ENCODE measurements at regions not wholly inside any gene's neighbourhood (a gene's known extent, or its start where the extent isn't known, plus 50 kb on each side); places are given as distances from the start of the nearest gene placed in this dataset.
"Not testable (repeated sequence)": the region's sequence is repeated elsewhere in the genome, so short reads cannot be mapped to it uniquely, and the experiment has no call there.

DNA sequence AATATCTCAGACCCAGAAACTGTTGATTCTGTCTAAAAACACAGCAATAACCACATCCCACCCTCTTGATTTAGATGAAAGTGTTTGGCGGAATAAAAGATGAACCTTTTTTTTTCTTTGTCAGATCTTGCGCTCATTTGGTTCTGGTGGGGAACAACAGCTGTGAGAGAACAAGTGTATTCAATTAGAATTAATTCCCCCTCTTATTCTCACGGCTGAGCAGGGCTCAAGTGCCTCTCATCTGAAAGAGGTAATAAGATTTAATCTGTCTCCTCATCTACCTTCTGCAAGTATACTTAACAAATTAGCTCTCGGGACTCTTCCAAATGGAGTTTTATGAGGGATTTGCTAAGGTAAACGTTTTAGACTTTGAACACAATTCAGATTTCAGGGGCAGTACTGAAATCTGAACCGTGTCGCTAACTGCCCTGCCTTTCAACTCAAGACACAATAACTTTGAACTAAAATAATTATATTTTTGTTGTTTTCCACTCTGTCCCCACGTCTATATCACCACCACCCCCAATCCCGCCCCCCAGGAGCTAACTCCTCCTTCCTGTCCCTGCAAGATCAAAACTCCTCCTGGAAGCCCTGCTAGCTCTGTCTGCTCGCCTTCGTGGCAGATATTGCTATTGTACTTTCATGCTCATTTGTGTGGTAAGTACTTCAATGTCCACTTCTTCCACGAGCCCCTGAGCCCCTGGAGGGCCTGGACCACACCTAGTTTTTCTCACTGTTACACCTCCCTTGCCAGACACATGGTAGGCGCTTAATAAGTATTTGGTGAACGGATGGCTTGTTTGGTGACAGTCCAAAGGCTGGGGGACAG is 54.2 kb upstream of the ROPN1B start:
- H3K4me3 Mint-ChIP-seq = peak overlapping the region; percentile 83 to 99 (median 92)
- not testable (repeated sequence) for ATAC-seq (ENCODE audit: low read depth in 2 of 2); H3K9me3 ChIP-seq (ENCODE audit: control insufficient read depth in 2 of 2, low read length in 2 of 2); H3K36me3 ChIP-seq (ENCODE audit: control insufficient read depth, insufficient read depth, low read length); H3K27me3 ChIP-seq (ENCODE audit: control insufficient read depth, insufficient read depth, low read length); DNase-seq; H3K9me3 Mint-ChIP-seq; H3K4me1 ChIP-seq (ENCODE audit: control insufficient read depth, insufficient read depth, low read length, poor library complexity, severe bottlenecking); H3K36me3 Mint-ChIP-seq; H3K27me3 Mint-ChIP-seq
- peak overlapping the region; percentile 96 to 98 (median 97) for H3K27ac Mint-ChIP-seq
- Histone ChIP-seq H3K27ac (ENCODE audit: insufficient read depth, low read length, poor library complexity, severe bottlenecking) (peak overlapping the region; percentile 86), H3K4me3 (ENCODE audit: low read depth, low read length) (peak overlapping the region; percentile 55)
- H3K4me1 Mint-ChIP-seq = peaks cover 0 to 24% (median 12%) of the 10 kb centered on the region in 4 donors

DNA sequence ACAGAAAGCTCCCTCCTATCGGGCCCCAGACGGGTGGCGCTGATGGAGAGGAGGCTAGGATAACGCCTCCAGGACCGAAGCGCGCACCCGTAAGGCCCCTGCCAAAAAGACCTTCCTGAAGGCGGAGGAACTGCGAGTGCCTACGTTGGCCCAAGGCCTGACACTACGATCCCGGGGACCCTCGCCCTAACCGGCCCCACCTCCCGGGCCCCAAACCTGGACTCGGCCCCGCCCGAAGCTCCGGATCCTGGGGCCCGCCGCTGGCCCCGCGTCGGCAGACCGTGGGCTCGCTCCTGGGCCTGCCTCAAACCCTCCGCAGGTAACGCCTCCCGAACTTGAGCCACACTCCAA is 53.6 kb upstream of the ROPN1B start:
- ATAC-seq (ENCODE audit: low read depth in 2 of 2); H3K9me3 Mint-ChIP-seq; H3K27me3 Mint-ChIP-seq; H3K9me3 ChIP-seq (ENCODE audit: control insufficient read depth in 2 of 2, low read length in 2 of 2); H3K36me3 Mint-ChIP-seq; H3K4me1 ChIP-seq (ENCODE audit: control insufficient read depth, insufficient read depth, low read length, poor library complexity, severe bottlenecking); H3K36me3 ChIP-seq (ENCODE audit: control insufficient read depth, insufficient read depth, low read length); H3K27me3 ChIP-seq (ENCODE audit: control insufficient read depth, insufficient read depth, low read length): not testable (repeated sequence)
- Mint-ChIP-seq H3K4me1 (peaks cover 0 to 24% (median 12%) of the 10 kb centered on the region in 4 donors), H3K27ac (peak overlapping the region; percentile 96 to 98 (median 97)), H3K4me3 (peak overlapping the region; percentile 83 to 99 (median 92))
- Histone ChIP-seq H3K4me3 (ENCODE audit: low read depth, low read length) (peak overlapping the region; percentile 55), H3K27ac (ENCODE audit: insufficient read depth, low read length, poor library complexity, severe bottlenecking) (peak overlapping the region; percentile 86)
- DNase-seq = peak in 1 of 3 donors; percentile 40

DNA sequence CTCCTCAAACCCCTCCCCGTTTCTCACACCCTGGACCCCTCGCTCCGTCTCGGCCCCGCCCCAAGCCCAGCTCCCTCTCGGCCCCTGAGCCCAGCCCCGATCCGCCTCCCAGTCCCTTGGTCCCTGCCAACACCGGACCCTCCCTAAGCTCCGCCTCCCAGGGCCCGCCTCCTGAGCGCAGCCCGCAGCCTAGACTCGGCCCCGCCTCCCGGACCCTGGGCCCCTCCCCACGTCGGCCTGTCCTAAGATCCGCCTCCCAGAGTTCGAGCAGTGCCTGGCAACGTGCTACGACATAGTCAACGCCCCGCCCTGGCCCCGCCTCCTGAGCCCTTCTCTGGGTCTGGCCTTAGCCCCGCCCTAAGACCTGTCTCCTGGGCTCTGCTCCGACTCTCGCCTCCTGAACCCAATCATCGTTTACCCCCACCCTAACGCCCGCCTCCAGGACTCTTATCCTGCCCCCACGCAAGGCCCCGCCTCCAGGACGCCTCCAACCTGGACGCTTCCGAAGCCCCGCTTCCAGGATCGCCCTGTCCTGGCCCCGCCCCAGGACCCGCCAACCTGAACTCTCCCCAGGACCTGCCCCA is 53.1 kb upstream of the ROPN1B start:
- H3K36me3 Mint-ChIP-seq; H3K9me3 Mint-ChIP-seq; H3K4me1 ChIP-seq (ENCODE audit: control insufficient read depth, insufficient read depth, low read length, poor library complexity, severe bottlenecking); H3K27me3 ChIP-seq (ENCODE audit: control insufficient read depth, insufficient read depth, low read length); H3K36me3 ChIP-seq (ENCODE audit: control insufficient read depth, insufficient read depth, low read length); H3K4me3 ChIP-seq (ENCODE audit: low read depth, low read length); H3K27me3 Mint-ChIP-seq; H3K9me3 ChIP-seq (ENCODE audit: control insufficient read depth in 2 of 2, low read length in 2 of 2): not testable (repeated sequence)
- peak; percentile 77 to 79 for ATAC-seq (ENCODE audit: low read depth in 2 of 2)
- Mint-ChIP-seq H3K27ac (peak overlapping the region; percentile 85 to 98 (median 97)), H3K4me3 (peak overlapping the region; percentile 83 to 99 (median 92)), H3K4me1 (peaks cover 0 to 24% (median 12%) of the 10 kb centered on the region in 4 donors)
- peak overlapping the region; percentile 86 for H3K27ac ChIP-seq (ENCODE audit: insufficient read depth, low read length, poor library complexity, severe bottlenecking)
- DNase-seq = peak; percentile 96 to 99 (median 99)

DNA sequence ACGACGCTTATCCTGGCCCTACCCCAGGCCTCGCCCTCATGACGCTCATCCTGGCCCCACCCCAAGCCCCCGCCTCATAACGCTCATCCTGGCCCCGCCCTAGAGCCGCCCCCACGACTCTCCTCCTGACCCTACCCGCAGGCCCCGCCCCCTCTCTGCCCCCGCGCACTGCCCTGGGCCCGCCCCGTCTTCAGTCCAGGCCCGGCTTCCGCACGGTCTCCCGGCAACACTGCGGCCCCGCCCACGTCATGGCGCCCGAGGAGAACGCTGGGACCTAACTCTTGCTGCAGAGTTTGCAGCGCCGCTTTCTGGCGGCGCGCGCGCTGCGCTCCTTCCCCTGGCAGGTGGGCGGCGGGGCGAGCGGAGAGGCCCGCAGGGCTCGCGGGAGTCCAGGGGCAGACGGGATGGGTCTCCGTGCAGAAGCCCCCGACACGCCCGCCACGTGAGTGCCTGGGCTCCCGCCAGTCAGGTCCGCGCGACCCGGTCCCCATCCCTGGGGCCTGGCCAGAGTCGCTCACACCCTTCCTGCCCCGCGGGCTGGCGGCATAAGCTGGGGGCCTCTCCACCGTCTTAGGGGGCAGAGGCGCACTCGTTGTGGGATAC is 52.5 kb upstream of the ROPN1B start:
- peaks cover 0 to 24% (median 12%) of the 10 kb centered on the region in 4 donors for H3K4me1 Mint-ChIP-seq
- no peaks in the 10 kb centered on the region for H3K9me3 Mint-ChIP-seq
- Histone ChIP-seq H3K36me3 (ENCODE audit: control insufficient read depth, insufficient read depth, low read length) (no peaks in the 10 kb centered on the region), H3K9me3 (ENCODE audit: control insufficient read depth in 2 of 2, low read length in 2 of 2) (no peaks in the 10 kb centered on the region), H3K4me3 (ENCODE audit: low read depth, low read length) (peak overlapping the region; percentile 37), H3K4me1 (ENCODE audit: control insufficient read depth, insufficient read depth, low read length, poor library complexity, severe bottlenecking) (peaks cover 8% of the 10 kb centered on the region), H3K27ac (ENCODE audit: insufficient read depth, low read length, poor library complexity, severe bottlenecking) (peak overlapping the region; percentile 86), H3K27me3 (ENCODE audit: control insufficient read depth, insufficient read depth, low read length) (no peaks in the 10 kb centered on the region)
- ATAC-seq (ENCODE audit: low read depth in 2 of 2) (peak; percentile 85 to 91), DNase-seq (peak; percentile 92 to 95 (median 95))
- H3K36me3 Mint-ChIP-seq = no peaks in the 10 kb centered on the region
- H3K4me3 Mint-ChIP-seq = peak overlapping the region; percentile 83 to 99 (median 92)
- H3K27me3 Mint-ChIP-seq = no peaks in the 10 kb centered on the region
- H3K27ac Mint-ChIP-seq = peak overlapping the region; percentile 85 to 98 (median 97)

DNA sequence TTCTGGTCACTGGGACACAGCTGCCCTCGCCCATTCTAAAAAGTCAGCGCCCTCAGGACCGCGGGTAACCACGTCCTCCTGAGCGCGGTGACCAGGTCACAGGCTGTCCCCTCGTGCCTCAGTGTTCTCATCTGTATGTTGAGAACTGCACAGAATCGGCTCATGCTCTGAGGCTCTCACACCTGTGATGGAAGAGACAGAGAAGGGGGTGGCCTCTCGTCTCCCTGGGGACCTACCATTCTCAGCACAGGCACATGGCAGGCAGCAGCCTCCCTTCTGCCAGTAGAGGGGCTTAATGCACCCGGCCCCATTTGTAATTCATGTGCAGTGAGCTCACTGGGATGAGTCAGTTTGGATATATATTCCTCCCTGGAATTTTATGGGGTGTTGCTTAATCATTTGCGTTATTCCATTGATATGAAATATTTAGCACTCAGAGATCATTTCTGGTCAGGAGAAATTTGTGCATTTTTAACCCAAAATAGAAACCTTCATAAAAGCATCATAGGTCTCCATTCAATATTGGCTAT is 51.9 kb upstream of the ROPN1B start:
- peaks cover 0 to 24% (median 12%) of the 10 kb centered on the region in 4 donors for H3K4me1 Mint-ChIP-seq
- H3K27ac Mint-ChIP-seq = peak overlapping the region; percentile 82 to 97 (median 83)
- not testable (repeated sequence) for H3K27me3 ChIP-seq (ENCODE audit: control insufficient read depth, insufficient read depth, low read length); H3K4me1 ChIP-seq (ENCODE audit: control insufficient read depth, insufficient read depth, low read length, poor library complexity, severe bottlenecking); H3K9me3 ChIP-seq (ENCODE audit: control insufficient read depth in 2 of 2, low read length in 2 of 2); H3K9me3 Mint-ChIP-seq; ATAC-seq (ENCODE audit: low read depth in 2 of 2); H3K36me3 ChIP-seq (ENCODE audit: control insufficient read depth, insufficient read depth, low read length); H3K27me3 Mint-ChIP-seq; H3K36me3 Mint-ChIP-seq
- Histone ChIP-seq H3K4me3 (ENCODE audit: low read depth, low read length) (peak overlapping the region; percentile 37), H3K27ac (ENCODE audit: insufficient read depth, low read length, poor library complexity, severe bottlenecking) (peak overlapping the region; percentile 86)
- DNase-seq = peak in 1 of 3 donors; percentile 33
- H3K4me3 Mint-ChIP-seq = peak overlapping the region; percentile 83 to 94 (median 90)

DNA sequence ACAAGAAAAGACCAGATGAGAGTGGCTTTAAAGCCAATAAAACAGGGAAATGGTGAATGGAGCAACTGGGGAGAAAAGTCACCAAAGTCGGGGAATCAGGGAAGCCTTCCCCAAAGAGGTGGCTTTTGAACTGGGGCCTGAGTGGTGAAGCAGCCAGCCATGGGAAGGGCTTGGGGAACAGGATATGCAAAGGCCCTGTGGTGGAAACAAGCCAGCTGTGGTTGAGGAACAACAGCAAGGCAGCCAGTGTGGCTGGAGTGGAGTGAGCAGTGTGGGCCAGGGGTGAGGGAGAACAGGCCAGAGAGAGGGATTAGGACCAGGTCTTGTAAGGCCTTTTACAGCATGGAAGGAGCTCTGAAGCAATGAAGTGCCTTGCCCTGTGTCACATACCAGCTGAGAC is 51.0 kb upstream of the ROPN1B start:
- H3K4me3 Mint-ChIP-seq = peak overlapping the region in 3 of 4 donors; percentile 27 to 94 (median 44)
- ATAC-seq (ENCODE audit: low read depth in 2 of 2); H3K4me3 ChIP-seq (ENCODE audit: low read depth, low read length); H3K27me3 Mint-ChIP-seq; H3K36me3 Mint-ChIP-seq; H3K9me3 Mint-ChIP-seq; H3K27me3 ChIP-seq (ENCODE audit: control insufficient read depth, insufficient read depth, low read length); DNase-seq; H3K27ac ChIP-seq (ENCODE audit: insufficient read depth, low read length, poor library complexity, severe bottlenecking); H3K36me3 ChIP-seq (ENCODE audit: control insufficient read depth, insufficient read depth, low read length); H3K9me3 ChIP-seq (ENCODE audit: control insufficient read depth in 2 of 2, low read length in 2 of 2); H3K4me1 ChIP-seq (ENCODE audit: control insufficient read depth, insufficient read depth, low read length, poor library complexity, severe bottlenecking): not testable (repeated sequence)
- peaks cover 0 to 24% (median 12%) of the 10 kb centered on the region in 4 donors for H3K4me1 Mint-ChIP-seq
- H3K27ac Mint-ChIP-seq = peak overlapping the region in 1 of 3 donors; percentile 67

DNA sequence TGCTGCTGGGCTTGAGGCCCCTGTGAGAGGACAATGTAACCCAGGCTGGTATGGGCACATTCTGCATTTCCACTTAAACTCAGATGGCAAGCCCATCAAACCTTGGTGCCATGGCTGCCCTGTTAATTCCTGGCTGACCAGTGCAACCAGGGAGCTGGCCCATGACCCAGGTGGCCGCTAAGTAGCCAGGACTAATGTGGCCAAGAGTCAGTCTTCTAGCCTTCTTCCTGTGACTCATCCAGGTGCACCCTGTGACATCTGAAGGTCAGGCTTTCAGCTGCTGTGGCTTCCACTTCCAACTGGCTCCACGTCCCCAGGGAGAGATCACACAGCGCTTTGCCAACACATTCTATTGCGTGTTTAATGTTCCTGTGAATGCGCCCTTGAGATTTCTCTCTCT is 50.5 kb upstream of the ROPN1B start:
- not testable (repeated sequence) for H3K9me3 Mint-ChIP-seq; H3K4me3 ChIP-seq (ENCODE audit: low read depth, low read length); H3K27me3 Mint-ChIP-seq; H3K36me3 Mint-ChIP-seq; DNase-seq; H3K27me3 ChIP-seq (ENCODE audit: control insufficient read depth, insufficient read depth, low read length); H3K4me1 ChIP-seq (ENCODE audit: control insufficient read depth, insufficient read depth, low read length, poor library complexity, severe bottlenecking); H3K9me3 ChIP-seq (ENCODE audit: control insufficient read depth in 2 of 2, low read length in 2 of 2); ATAC-seq (ENCODE audit: low read depth in 2 of 2); H3K36me3 ChIP-seq (ENCODE audit: control insufficient read depth, insufficient read depth, low read length); H3K27ac ChIP-seq (ENCODE audit: insufficient read depth, low read length, poor library complexity, severe bottlenecking)
- peak overlapping the region in 1 of 3 donors; percentile 52 for H3K27ac Mint-ChIP-seq
- peak overlapping the region in 3 of 4 donors; percentile 44 to 70 (median 51) for H3K4me3 Mint-ChIP-seq
- peaks cover 0 to 24% (median 12%) of the 10 kb centered on the region in 4 donors for H3K4me1 Mint-ChIP-seq
